Heart left ventricle (tissue), 16 donors: ENCODE measurements at regions not wholly inside any gene's neighbourhood (a gene's known extent, or its start where the extent isn't known, plus 50 kb on each side); places are given as distances from the start of the nearest gene placed in this dataset.

Experiments used
- ATAC-seq, 4 donors: fragments of 200-7000 bp; cut with Tn5 transposase; one replicate each; pipeline ENCODE4 v1.9.1; 2020 to 2022; ENCODE audit warnings: moderate library complexity in 4 of 4, mild to moderate bottlenecking in 3 of 4, moderate number of reproducible peaks in 1 of 4
- DNase-seq, 5 donors: peaks; one replicate each; pipeline ENCODE4 v3.0.0-alpha.2; 2020
- H3K27ac ChIP-seq, 12 donors: fragments of 200-600 bp; sonication (generic) in 4 of 12; one replicate each; pipeline versions ENCODE4 v1.5.0 to v1.8.0; 2016 to 2022; ENCODE audit warnings: mild to moderate bottlenecking in 2 of 12
- H3K27me3 ChIP-seq, 9 donors: fragments of 200-600 bp; sonication (generic) in 2 of 9; one replicate each; pipeline versions ENCODE4 v1.5.1 to v1.8.0; 2016 to 2022; ENCODE audit warnings: mild to moderate bottlenecking in 3 of 9
- H3K36me3 ChIP-seq, 9 donors: fragments of 200-600 bp; sonication (generic) in 2 of 9; one replicate each; pipeline versions ENCODE4 v1.5.0 to v1.8.0; 2018 to 2022; ENCODE audit warnings: mild to moderate bottlenecking in 2 of 9
- H3K4me1 ChIP-seq, 12 donors: fragments of 200-600 bp; sonication (generic) in 4 of 12; one replicate each; pipeline versions ENCODE4 v1.5.0 to v1.8.0; 2016 to 2022; ENCODE audit warnings: mild to moderate bottlenecking in 3 of 12
- H3K4me3 ChIP-seq, 12 donors: fragments of 200-600 bp; sonication (generic) in 4 of 12; one replicate each; pipeline versions ENCODE4 v1.5.0 to v1.8.0; 2017 to 2022; ENCODE audit warnings: mild to moderate bottlenecking in 9 of 12, moderate library complexity in 4 of 12
- H3K9me3 ChIP-seq, 12 donors: fragments of 200-600 bp; sonication (generic) in 4 of 12; one replicate each; pipeline versions ENCODE4 v1.5.0 to v1.8.0; 2016 to 2022; ENCODE audit warnings: mild to moderate bottlenecking in 1 of 12
- POLR2A ChIP-seq, 2 donors: fragments of 450-650 bp; IDR thresholded peaks; one replicate each; pipeline ENCODE4 v1.6.1; 2017; ENCODE audit warnings: antibody characterized with exemption in 2 of 2, mild to moderate bottlenecking in 2 of 2, moderate library complexity in 2 of 2
- WGBS, 4 donors: extraction: QIAGEN DNeasy Blood & Tissue Kit in 2 of 4; methylation state at CpG; one replicate each; pipeline versions ENCODE4 v1.1.5 to v1.1.7; 2013 to 2018; 5-methylcytosine and 5-hydroxymethylcytosine counted together
- intact Hi-C, 10 donors: fragments of 100-400 bp; cut with DNase I; formaldehyde crosslinking; loops; one replicate each; pipeline versions ENCODE4 v1.11.1 to v1.14.2; 2022
- TF ChIP-seq, protein P1 (sequence below), 12 donors: fragments of 200-600 bp; sonication (generic) in 4 of 12; IDR thresholded peaks; one replicate each; pipeline versions ENCODE4 v1.5.0 to v1.8.0; 2018 to 2022; ENCODE audit warnings: antibody characterized with exemption in 12 of 12, mild to moderate bottlenecking in 5 of 12
- donor health status: ischemic (EF 13 %, LVEDD 7.1; RV severe dilation, severe dysfunction).
- donor health status: healthy with polysubstance abuse.
- donor health status: DM: no; HTN: yes; CAD: no.
- donor health status: DM: no; HTN: no; CAD: no.
- donor health status: ischemic (EF 25% LVEDD 6.9; RV normal size, moderate dysfunction).
- donor health status: ischemic (EF 25% LVEDD 5.7; RV mildly dilated, moderate dysfunction).
- donor health status: healthy.
- donor health status: DM: yes; HTN: yes; CAD: no.
- donor health status: ischemic (EF 35%, LVEDD 5.7; RV mildly dilated, moderate dysfunction).
- donor health status: nonischemic (EF 11% LVEDD 7.7; RV severe dilation, severe dysfunction).
- donor health status: DM: yes; HTN: yes; CAD: no.
- donor health status: PGD.
- donor health status: ischemic (EF 29% LVEDD 5.4; RV normal size, mild dysfunction).
- donor health status: nonischemic (EF 23%, LVEDD 6.1; RV moderate dilation, normal function).

DNA sequence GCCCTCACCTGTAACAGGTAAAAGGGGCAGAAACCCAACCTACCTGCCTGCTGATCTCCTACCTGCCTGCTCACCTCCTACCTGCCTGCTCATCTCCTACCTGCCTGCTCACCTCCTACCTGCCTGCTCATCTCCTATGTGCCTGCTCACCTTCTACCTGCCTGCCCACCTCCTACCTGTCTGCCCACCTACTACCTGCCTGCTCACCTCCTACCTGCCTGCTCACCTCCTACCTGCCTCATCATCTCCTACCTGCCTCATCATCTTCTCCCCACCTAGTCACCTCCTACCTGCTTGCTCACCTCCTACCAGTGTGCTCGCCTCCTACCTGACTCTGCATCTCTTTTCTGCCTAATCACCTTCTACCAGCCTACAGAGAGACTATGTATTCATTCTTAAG is 452.9 kb downstream of the MATN1 start:
- no peaks in the 10 kb centered on the region for H3K36me3 ChIP-seq
- no peak for DNase-seq
- peaks cover 0 to 36% (median 4%) of the 10 kb centered on the region in 9 donors for H3K27me3 ChIP-seq
- H3K9me3 ChIP-seq: no peaks in the 10 kb centered on the region
- no peak overlapping the region for H3K27ac ChIP-seq
- H3K4me3 ChIP-seq: no peak overlapping the region
- 81 to 91% (median 85%) methylated on average over 1 of the region's 1 CpG for WGBS, 4 donors
- intact Hi-C loops: no loop called here
- no peaks in the 10 kb centered on the region for H3K4me1 ChIP-seq
- TF ChIP-seq POLR2A (IDR thresholded peaks at IDR 0.05): no peak
- TF ChIP-seq, protein P1, sequence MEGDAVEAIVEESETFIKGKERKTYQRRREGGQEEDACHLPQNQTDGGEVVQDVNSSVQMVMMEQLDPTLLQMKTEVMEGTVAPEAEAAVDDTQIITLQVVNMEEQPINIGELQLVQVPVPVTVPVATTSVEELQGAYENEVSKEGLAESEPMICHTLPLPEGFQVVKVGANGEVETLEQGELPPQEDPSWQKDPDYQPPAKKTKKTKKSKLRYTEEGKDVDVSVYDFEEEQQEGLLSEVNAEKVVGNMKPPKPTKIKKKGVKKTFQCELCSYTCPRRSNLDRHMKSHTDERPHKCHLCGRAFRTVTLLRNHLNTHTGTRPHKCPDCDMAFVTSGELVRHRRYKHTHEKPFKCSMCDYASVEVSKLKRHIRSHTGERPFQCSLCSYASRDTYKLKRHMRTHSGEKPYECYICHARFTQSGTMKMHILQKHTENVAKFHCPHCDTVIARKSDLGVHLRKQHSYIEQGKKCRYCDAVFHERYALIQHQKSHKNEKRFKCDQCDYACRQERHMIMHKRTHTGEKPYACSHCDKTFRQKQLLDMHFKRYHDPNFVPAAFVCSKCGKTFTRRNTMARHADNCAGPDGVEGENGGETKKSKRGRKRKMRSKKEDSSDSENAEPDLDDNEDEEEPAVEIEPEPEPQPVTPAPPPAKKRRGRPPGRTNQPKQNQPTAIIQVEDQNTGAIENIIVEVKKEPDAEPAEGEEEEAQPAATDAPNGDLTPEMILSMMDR (IDR thresholded peaks at IDR 0.05): no peak
- no peak for ATAC-seq

DNA sequence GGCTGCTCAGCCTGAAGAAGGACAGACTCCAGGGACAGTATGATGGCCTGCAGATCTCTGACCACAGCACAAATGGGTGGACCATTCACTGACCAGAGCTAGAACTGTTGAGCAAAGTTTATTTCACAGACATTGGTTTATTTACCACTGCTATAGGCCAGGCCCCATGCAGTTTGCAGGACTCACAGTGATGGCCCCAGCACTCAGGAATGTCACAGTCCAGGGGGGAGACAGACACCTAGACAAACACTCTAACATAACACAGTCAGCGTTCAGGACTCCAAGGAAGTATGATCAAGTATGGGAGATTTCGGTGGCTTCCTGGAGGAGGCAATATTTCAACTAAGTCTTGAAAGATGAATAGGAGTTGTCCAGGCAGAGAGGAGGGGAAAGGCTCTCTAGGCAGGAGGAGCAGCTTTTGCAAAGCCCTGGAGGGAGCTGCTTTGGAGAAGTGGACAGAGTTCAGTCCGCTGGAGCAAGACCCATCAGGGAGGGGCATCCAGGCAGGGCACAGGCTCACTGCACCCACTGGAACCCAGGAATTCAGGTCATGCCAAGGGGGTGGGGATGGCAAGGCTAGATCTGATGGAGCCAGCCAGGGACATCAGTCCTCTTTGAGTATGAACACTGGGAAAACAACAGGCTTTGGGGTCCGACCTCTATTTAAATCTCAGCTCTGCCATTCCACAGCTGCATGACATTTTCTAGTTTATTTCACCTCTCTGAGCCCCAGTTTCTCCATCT is 454.3 kb downstream of the MATN1 start:
- ATAC-seq (no peak), DNase-seq (no peak)
- no peaks in the 10 kb centered on the region for H3K9me3 ChIP-seq
- H3K27ac ChIP-seq: no peak overlapping the region
- peaks cover 0 to 42% (median 0%) of the 10 kb centered on the region in 9 donors for H3K27me3 ChIP-seq
- WGBS, 4 donors: 57 to 78% (median 73%) methylated on average over 4 of the region's 4 CpGs
- no peaks in the 10 kb centered on the region for H3K36me3 ChIP-seq
- intact Hi-C loops: no loop called here
- H3K4me3 ChIP-seq: no peak overlapping the region
- no peak for TF ChIP-seq POLR2A (IDR thresholded peaks at IDR 0.05)
- TF ChIP-seq, protein P1 (IDR thresholded peaks at IDR 0.05): no peak
- H3K4me1 ChIP-seq: peaks cover 0 to 4% (median 0%) of the 10 kb centered on the region in 12 donors

DNA sequence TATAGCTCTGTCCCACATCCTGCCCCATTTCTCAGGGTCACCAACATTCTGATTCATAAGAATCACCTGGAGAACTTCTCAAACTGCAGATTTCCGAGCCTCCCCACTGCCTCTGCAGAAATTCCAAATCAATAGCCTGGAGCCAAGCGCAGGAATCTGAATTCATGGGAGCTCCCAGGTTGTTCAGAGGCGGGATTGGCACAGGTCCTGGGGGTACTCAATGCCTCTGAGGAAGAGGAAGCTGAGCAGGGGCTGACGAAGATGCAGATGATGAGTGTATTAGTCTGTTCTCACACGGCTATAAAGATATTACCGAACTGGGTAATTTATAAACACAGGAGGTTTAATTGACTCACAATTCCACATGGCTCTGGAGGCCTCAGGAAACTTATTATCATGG is 455.5 kb downstream of the MATN1 start:
- WGBS, 4 donors: 74 to 90% (median 82%) methylated on average over 6 of the region's 6 CpGs
- peaks cover 0 to 30% (median 0%) of the 10 kb centered on the region in 9 donors for H3K27me3 ChIP-seq

DNA sequence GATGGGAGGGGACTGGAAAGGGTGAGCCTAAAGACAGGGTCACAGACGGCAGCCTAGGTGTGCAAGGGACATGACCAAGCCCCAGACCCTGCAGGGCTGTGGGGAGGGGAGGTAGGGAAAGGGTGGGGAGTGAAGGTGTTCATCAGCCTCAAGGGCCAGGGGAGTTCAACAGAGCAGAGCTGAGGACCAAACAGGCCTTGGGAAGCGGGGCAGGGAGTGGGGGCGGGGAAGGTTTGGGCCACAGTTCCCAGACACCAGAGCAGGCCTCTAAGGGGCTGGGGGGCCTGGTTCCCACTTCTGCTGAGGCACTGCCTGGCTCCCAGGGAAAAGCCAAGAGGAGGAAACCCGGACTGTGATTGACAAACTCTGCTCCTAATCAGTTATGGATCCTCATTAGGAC is 456.3 kb downstream of the MATN1 start:
- no peak for DNase-seq
- peaks cover 0 to 25% (median 0%) of the 10 kb centered on the region in 9 donors for H3K27me3 ChIP-seq
- ATAC-seq: no peak
- H3K4me3 ChIP-seq: no peak overlapping the region
- peaks cover 0 to 4% (median 0%) of the 10 kb centered on the region in 12 donors for H3K4me1 ChIP-seq
- WGBS, 4 donors: 74 to 89% (median 85%) methylated on average over 2 to 4 of the region's 4 CpGs
- H3K36me3 ChIP-seq: no peaks in the 10 kb centered on the region
- TF ChIP-seq, protein P1 (IDR thresholded peaks at IDR 0.05): no peak
- TF ChIP-seq POLR2A (IDR thresholded peaks at IDR 0.05): no peak
- H3K27ac ChIP-seq: no peak overlapping the region
- intact Hi-C loops: no loop called here
- no peaks in the 10 kb centered on the region for H3K9me3 ChIP-seq

More for the DNA sequence above, 455.5 kb downstream of the MATN1 start:
- ATAC-seq: no peak
- no peaks in the 10 kb centered on the region for H3K36me3 ChIP-seq
- H3K4me3 ChIP-seq: no peak overlapping the region
- TF ChIP-seq POLR2A (IDR thresholded peaks at IDR 0.05): no peak
- TF ChIP-seq, protein P1 (IDR thresholded peaks at IDR 0.05): no peak
- H3K27ac ChIP-seq: no peak overlapping the region
- H3K4me1 ChIP-seq: peaks cover 0 to 4% (median 0%) of the 10 kb centered on the region in 12 donors
- intact Hi-C loops: no loop called here
- no peak for DNase-seq
- no peaks in the 10 kb centered on the region for H3K9me3 ChIP-seq
